Activated CD8-positive, alpha-beta memory T cell treated with anti-CD3 and anti-CD28 coated beads for 36 hours (primary cell): ENCODE measurements at regions not wholly inside any gene's neighbourhood (a gene's known extent, or its start where the extent isn't known, plus 50 kb on each side); places are given as distances from the start of the nearest gene placed in this dataset.

ENCODE experiments used
- CTCF ChIA-PET: fragments of 350-600 bp; sonication (Branson Sonifier 250); formaldehyde crosslinking; loops from one replicate; lab custom pipeline; 2021; ENCODE audit warnings: antibody characterized with exemption; lab: Charles Lee
- POLR2A ChIA-PET: fragments of 350-600 bp; sonication (Branson Sonifier 250); formaldehyde crosslinking; loops from one replicate; lab custom pipeline; 2021; ENCODE audit warnings: antibody characterized with exemption; lab: Charles Lee

GRCh38 chr6:160891690-160892089, 99.9 kb upstream of the MAP3K4 start:
- POLR2A ChIA-PET: no interaction called here
- CTCF ChIA-PET: no interaction called here

- ChIA-PET POLR2A (no interaction called here), CTCF (no interaction called here)
Measured at GRCh38 chr6:160895562-160895961, 96.0 kb upstream of the MAP3K4 start.

DNA sequence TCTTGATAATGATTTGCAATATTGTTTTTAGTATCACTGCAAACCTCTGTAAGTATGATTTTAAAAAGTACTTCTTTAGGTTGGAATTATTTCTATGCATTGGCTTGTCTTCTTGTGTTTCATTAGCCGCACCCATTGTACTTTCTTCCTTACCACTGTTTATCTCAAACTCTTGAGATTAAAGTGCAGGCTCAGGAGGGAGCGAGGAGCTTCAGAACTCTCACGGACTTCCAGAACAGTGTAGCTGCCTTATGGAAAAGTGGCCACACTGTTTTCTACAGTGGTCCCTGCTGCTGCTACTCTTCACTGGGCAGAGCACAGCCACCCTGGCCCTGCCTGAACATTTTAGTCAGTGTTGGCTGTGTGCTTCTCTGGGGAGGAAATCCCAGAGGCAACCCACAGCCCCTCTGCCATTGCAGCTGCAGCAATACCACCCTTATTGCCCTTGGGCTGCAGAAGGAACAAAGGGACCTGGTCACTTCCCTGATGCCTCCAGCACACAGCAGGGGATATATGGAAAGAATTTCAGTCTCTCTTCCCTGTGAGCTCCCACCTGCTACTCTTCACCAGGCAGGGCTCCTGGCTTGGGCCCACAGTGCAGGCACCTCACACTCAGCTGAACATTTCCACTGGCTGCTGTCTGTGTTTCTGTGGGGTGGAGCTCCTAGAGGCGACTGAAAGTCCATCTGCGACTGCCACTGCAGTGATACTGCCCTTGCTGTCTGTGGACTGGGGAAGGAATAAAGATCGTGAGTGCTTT, 91.7 kb upstream of the MAP3K4 start:
- CTCF ChIA-PET: no interaction called here
- POLR2A ChIA-PET: no interaction called here

DNA sequence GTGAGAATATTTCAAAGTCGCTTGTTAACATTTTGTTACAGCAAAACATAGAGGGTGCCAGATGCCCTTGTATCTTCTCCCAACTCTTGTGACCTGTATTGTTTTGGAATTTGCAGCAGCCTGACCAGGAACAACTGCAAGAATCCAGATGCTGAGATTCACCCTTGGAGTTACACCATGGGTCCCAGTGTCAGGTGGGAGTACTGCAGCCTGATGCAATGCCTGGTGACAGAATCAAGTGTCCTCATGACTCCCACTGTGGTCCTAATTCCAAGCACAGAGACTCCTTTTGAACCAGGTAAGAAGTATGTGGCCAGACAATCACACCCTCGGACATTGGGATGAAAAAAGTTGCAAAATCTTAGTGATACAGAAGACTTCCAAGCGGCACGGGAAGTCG, 79.6 kb upstream of the MAP3K4 start:
- POLR2A ChIA-PET: no interaction called here
- CTCF ChIA-PET: no interaction called here

DNA sequence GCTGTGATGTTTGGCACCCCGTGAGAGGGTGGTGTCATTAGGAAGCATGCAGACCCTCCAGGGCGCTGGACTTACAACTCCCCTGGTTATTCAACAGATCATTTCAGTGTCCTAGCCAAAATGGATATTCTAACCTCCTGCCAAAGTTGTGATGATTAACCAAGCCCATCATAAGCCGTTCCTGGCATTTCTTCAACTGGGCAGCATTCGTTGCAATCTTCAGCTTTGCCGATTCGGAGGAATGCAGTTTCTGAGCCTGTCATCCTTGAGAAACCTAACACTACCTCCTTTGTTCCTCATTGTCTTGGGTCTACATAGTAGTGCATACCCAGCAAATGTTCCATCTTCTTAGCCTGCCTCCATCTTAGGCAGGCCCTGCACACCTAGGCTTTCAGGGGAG, 79.2 kb upstream of the MAP3K4 start:
- CTCF ChIA-PET: no interaction called here

DNA sequence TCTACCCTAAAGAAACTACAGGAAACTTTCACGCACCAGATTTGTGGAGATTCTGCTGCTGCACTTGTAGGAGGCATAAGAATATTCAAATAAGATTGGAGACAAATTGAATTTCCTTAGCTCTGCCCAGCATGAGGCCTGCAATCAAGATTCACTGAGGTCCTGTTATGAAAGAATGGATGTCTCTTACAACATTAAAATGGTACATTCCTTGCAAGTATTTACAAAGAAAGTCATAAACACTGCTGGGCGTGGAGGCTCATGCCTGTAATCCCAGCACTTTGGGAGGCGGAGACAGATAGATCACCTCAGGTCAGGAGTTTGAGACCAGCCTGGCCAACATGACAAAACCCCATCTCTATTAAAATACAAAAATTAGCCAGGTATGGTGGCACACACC, 74.0 kb upstream of the MAP3K4 start:
- ChIA-PET CTCF (interaction anchor here (1.2 kb wide), 1 partner anchor 13 kb away, joined by 3 read pairs; no protein-coding TSS in a partner anchor), POLR2A (no interaction called here)

More for the DNA sequence above, 79.2 kb upstream of the MAP3K4 start:
- POLR2A ChIA-PET: no interaction called here

DNA sequence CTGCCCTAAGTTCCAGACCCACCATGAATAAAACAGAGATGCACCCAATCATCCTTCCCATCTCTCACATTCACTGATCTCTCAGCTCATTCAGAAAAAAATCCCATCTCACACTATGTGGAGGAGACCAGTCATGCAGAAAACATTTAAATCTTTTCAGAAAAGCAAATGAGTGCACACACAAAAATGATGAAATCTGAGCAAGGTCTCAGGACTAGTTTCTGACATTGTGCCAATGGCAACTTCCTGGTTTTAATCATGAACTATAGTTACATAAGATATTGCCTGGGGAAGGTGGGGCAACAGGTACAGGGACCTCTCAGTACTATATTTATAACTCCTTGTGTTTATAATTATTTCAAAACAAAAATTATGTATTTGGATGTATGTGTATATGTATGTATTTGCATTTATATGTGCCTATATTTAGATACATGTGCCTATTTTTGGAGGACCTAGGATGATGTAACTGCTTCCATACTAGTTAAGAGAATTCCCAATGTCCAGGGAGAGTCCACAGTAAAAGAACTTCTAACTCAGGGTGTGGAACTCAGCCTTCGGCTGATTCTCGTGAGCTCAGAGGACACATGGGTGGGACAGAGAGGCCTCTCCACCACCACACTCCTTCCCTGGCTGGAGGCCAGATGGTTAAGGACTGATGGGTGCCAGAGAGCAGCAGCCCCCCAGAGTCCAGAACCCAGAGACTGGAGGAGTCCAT, 71.7 kb upstream of the MAP3K4 start:
- ChIA-PET POLR2A (interaction anchor here (0.6 kb wide), 1 partner anchor 27 kb away, joined by 4 read pairs; no protein-coding TSS in a partner anchor), CTCF (no interaction called here)

GRCh38 chr6:160921095-160921494, 70.5 kb upstream of the MAP3K4 start:
- ChIA-PET CTCF (interaction anchor here (0.8 to 1.8 kb wide), 2 partner anchors 10 to 450 kb away, joined by 3 to 4 read pairs; no protein-coding TSS in a partner anchor), POLR2A (no interaction called here)

GRCh38 chr6:160926281-160927276, 65.0 kb upstream of the MAP3K4 start:
- ChIA-PET POLR2A (no interaction called here), CTCF (interaction anchor here (10.8 kb wide), 1 partner anchor 445 kb away, joined by 124 read pairs; no protein-coding TSS in a partner anchor)

DNA sequence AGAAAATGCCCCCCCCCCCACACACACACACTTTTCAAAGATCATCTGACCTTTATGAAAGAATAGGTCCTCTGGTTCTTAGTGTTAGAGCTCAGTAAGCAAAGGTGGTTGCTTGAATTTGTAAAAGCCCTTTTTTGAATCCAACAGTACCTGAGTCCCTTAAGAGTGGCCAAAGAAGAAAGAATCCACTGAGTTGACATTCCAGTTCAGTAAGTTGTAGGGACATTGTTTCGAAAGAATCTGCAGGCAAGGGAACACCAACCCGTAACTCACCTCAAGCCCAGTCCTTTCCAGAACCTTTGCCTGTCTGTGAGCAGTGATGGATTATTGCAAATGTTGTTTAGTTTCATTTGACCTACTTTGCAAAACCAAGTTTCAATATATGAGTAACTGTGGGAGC, 64.2 kb upstream of the MAP3K4 start:
- ChIA-PET POLR2A (no interaction called here), CTCF (interaction anchor here (10.8 kb wide), 1 partner anchor 445 kb away, joined by 124 read pairs; no protein-coding TSS in a partner anchor)

DNA sequence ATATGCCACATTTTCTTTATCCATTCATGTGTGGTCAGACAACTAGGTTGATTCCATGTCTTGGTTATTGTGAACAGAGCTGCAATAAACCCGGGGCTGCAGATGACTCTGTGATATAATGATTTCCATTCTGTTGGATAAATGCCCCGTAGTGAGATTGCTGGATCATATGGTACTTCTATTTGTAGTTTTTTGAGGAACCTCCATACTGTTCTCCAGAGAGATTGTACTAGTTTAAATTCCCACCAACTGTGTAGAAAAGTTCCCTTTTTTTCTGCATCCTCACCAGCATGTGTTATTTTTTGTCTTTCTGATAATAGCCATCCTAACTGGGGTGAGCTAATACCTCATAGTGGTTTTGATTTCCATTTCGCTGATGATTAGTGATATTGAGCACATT, 62.2 kb upstream of the MAP3K4 start:
- CTCF ChIA-PET: interaction anchor here (1.3 to 10.8 kb wide), 2 partner anchors 21 to 443 kb away, joined by 3 to 124 read pairs; no protein-coding TSS in a partner anchor
- POLR2A ChIA-PET: no interaction called here

- ChIA-PET POLR2A (no interaction called here), CTCF (interaction anchor here (1.3 to 10.8 kb wide), 6 partner anchors 12 to 442 kb away, joined by 3 to 124 read pairs (median 4); no protein-coding TSS in a partner anchor)
Measured at GRCh38 chr6:160929831-160930230, 61.7 kb upstream of the MAP3K4 start.

GRCh38 chr6:160930547-160931377, 60.8 kb upstream of the MAP3K4 start:
- POLR2A ChIA-PET: no interaction called here
- CTCF ChIA-PET: interaction anchor here (0.6 to 10.8 kb wide), 11 partner anchors 9 to 441 kb away, joined by 3 to 124 read pairs (median 4); no protein-coding TSS in a partner anchor

DNA sequence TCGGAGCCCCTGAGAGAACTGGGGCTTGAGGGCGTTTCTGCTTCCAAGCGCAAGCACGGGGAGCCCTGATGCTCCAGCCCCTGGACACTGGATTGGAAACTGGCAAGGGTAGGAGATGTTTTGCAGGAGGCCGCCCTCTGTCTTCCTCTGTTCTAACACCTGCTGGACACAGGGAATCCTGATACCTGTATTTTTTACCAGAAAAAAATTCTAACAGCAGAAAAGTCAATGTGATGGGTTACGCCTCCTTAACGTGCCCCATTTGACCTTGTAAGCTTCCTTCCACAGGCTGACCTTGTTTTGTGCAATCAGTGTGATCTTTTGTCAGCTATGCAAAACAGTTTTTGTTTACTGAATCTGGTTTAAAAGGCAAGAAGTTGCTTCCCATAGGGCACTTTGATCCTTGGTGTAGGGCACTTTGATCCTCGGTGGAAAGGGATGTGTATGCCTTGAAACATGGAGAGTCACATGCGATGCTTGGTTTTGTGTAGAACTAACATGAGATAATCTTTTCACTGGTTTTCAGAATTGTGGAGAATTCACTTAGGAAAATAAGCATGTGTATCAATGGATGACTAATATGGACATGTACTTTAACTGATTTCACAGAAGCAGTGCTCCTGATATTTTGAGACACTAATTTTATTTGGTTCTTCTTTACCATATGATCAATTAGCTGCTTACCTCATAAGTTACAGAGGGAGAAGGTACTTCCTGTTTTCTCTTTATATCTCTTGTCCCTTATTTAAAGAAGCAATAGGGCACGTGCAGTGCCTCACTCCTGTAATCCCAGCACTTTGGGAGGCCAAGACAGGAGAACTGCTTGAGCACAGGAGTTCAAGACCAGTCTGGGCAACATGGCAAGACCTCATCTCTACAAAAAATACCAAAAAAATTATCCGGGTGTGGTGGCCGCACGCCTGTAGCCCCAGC, 59.9 kb upstream of the MAP3K4 start:
- POLR2A ChIA-PET: no interaction called here
- CTCF ChIA-PET: interaction anchor here (0.6 to 10.8 kb wide), 11 partner anchors 9 to 440 kb away, joined by 3 to 124 read pairs (median 4); no protein-coding TSS in a partner anchor

DNA sequence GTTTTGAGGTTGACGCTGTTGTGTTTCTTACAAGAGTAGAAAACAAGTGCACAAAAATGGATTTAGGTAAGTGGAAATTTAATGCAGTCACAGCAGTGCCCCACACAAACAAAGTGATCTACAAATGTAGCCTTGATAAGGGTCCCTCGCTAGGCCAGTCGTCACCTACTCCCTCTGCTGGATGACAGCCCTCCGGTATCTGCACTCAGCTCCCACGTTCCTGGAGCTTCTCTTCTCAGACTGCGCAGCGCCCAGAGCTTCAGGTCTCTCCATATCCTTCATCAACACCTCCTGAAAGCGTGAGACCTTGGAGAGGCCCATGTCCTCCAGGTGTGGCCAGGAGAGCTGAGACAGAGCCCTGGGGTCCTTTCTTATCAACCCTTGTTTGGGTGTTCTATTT, 58.3 kb upstream of the MAP3K4 start:
- POLR2A ChIA-PET: no interaction called here
- CTCF ChIA-PET: interaction anchor here (1.1 to 10.8 kb wide), 2 partner anchors 237 to 439 kb away, joined by 3 to 124 read pairs; no protein-coding TSS in a partner anchor

GRCh38 chr6:160934157-160934556, 57.4 kb upstream of the MAP3K4 start:
- ChIA-PET POLR2A (no interaction called here), CTCF (interaction anchor here (1.1 to 10.8 kb wide), 2 partner anchors 236 to 438 kb away, joined by 3 to 124 read pairs; no protein-coding TSS in a partner anchor)

DNA sequence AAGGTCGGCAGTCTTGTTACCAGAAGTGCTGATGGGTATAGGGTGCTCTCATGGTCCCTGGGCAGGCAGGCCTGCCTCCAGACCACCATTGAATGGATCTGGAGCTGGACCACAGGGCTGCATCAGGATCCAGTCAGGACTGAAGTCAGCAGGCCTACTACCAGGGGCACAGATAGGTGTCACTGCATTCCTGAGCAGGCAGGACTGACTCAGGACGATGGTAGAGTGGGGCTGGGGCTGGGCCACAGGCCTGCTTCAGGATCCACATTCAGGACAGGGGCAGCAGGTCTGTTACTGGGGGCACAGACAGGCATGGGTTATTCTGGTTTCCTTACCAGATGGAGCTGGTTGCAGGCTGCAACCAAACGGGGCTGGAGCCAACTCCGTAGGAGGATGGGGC, 51.4 kb upstream of the MAP3K4 start:
- ChIA-PET POLR2A (no interaction called here), CTCF (interaction anchor here (1.1 kb wide), 1 partner anchor 433 kb away, joined by 3 read pairs; no protein-coding TSS in a partner anchor)
